Brain microvascular endothelial cell (primary cell): ENCODE measurements at regions not wholly inside any gene's neighbourhood (a gene's known extent, or its start where the extent isn't known, plus 50 kb on each side); places are given as distances from the start of the nearest gene placed in this dataset.

Experiments used
- DNase-seq: peaks from one replicate; pipeline ENCODE4 v3.0.0-alpha.2; 2020
- H3K27ac ChIP-seq: fragments of 250-450 bp; sonication (Bioruptor Pico); 2 replicates; pipeline ENCODE4 v1.5.1; 2020; ENCODE audit warnings: mild to moderate bottlenecking, moderate library complexity
- H3K27me3 ChIP-seq: fragments of 250-450 bp; sonication (Bioruptor Pico); replicated peaks from 2 replicates; pipeline ENCODE4 v1.5.1; 2020; ENCODE audit warnings: mild to moderate bottlenecking
- H3K36me3 ChIP-seq: fragments of 250-450 bp; sonication (Bioruptor Pico); replicated peaks from 2 replicates; pipeline ENCODE4 v1.5.1; 2020; ENCODE audit warnings: mild to moderate bottlenecking
- H3K4me3 ChIP-seq: 2 replicates; pipeline ENCODE4 v1.5.1; 2011; ENCODE audit warnings: low read depth, mild to moderate bottlenecking, control low read depth, low read length, moderate library complexity
- CTCF ChIP-seq: IDR thresholded peaks from 2 replicates; pipeline ENCODE4 v1.5.1; 2011; ENCODE audit warnings: low read depth, mild to moderate bottlenecking, moderate library complexity, low read length, control low read depth, inconsistent platforms; ENCODE audit errors: missing control alignments
- in situ Hi-C: cut with HindIII; loops from 2 replicates; pipeline ENCODE4 v1.10.0; 2017; ENCODE audit warnings: low sequenced_read_pairs, low pct_ligation_motif_present

- in situ Hi-C loops = no loop called here
- H3K36me3 ChIP-seq = no peaks in the 10 kb centered on the region
- no peaks in the 10 kb centered on the region for H3K27me3 ChIP-seq
- H3K27ac ChIP-seq = no peak overlapping the region
- no peak for TF ChIP-seq CTCF
- no peak for DNase-seq
- no peak overlapping the region for H3K4me3 ChIP-seq
Measured at GRCh38 chr13:111485491-111486250, 165.2 kb downstream of the TEX29 start.

GRCh38 chr13:111486331-111486730 lies 165.9 kb downstream of the TEX29 start:
- DNase-seq = no peak
- in situ Hi-C loops = no loop called here
- no peaks in the 10 kb centered on the region for H3K36me3 ChIP-seq
- no peak for TF ChIP-seq CTCF
- no peak overlapping the region for H3K27ac ChIP-seq
- no peaks in the 10 kb centered on the region for H3K27me3 ChIP-seq
- H3K4me3 ChIP-seq = no peak overlapping the region

DNA sequence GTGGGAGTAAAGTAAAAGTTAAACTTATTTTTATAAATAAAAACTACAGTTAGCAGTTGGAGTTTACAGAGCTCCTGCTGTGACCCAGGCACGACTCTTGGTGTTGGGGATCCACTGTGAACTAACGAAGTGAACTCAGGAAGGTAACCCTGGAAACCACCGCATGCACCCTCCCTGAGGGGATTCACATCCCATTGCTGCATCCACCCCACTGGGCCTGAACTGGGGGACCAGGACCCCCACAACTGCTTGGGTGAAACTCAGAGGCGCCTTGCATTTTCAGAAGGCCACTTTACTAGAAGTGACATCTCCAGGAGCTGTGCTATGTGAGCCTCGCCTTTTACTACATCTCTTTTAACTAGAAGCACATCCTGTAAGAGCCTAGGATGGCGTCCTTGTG lies 166.4 kb downstream of the TEX29 start:
- no peaks in the 10 kb centered on the region for H3K27me3 ChIP-seq
- TF ChIP-seq CTCF = no peak
- no peak overlapping the region for H3K27ac ChIP-seq
- no peak overlapping the region for H3K4me3 ChIP-seq
- no peak for DNase-seq
- in situ Hi-C loops = no loop called here
- no peaks in the 10 kb centered on the region for H3K36me3 ChIP-seq

DNA sequence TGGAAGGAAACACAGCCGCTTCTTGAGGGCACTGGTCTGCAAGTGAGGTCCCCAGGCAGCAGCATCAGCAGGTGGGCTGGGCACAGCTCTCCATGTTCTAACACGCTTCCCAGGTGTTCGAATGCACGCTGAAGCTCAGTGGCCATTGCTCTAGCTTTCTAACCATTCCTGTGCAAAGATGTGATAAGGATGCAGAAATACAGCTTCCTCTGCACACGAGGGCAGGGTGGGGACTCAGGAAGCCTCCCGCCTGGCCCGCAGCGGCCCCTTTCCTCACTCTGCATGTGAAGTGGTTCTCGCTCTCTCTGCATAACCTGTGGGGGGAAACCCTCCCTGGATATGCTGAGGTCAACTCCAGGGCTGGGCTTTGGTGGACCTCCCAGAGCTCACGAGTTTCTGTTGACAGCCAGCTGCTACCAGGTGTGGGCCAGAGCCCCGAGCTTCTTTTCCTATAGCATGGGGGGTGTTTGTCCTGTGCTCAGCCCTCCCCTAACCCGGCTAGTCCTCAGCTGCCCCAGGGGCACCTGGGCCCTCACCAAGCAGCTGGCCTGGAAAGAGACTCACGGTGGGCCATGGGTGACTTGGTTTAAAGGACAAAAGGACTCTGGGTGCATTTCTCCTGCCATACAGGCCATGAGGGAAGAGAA lies 168.2 kb downstream of the TEX29 start:
- no peaks in the 10 kb centered on the region for H3K27me3 ChIP-seq
- TF ChIP-seq CTCF = no peak
- in situ Hi-C loops = no loop called here
- H3K36me3 ChIP-seq = no peaks in the 10 kb centered on the region
- H3K27ac ChIP-seq = no peak overlapping the region
- H3K4me3 ChIP-seq = no peak overlapping the region
- DNase-seq = no peak

DNA sequence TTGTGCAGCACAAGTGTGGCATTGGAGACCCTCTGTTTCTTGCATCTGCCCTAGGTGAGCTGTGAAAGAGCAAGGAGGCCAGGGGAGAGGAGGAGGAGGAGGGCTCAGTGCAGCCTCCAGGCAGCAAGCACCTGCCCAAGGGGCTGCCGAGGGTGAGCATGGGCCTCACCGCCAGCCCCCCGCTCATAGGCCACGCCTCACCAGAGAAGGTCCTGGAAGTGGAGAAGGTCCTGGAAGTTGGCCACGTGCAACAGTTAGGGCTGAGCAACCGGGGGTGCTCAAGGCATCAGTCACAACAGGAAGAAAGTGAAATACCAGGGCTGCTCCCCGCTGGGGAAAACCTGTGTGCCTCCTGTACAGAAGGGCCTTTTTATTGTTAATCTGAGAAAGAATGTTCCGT lies 168.9 kb downstream of the TEX29 start:
- H3K27me3 ChIP-seq = no peaks in the 10 kb centered on the region
- H3K27ac ChIP-seq = no peak overlapping the region
- H3K36me3 ChIP-seq = no peaks in the 10 kb centered on the region
- in situ Hi-C loops = no loop called here
- no peak for DNase-seq
- no peak overlapping the region for H3K4me3 ChIP-seq
- TF ChIP-seq CTCF = no peak
